Kidney (tissue), 13 donors: ENCODE measurements at regions not wholly inside any gene's neighbourhood (a gene's known extent, or its start where the extent isn't known, plus 50 kb on each side); places are given as distances from the start of the nearest gene placed in this dataset.

Source experiments
- DNase-seq, 5 donors: peaks; one replicate each; pipeline ENCODE4 v3.0.0-alpha.2; 2013 to 2020
- FAIRE-seq: peaks from 2 replicates; lab custom pipeline; 2012; peaks lifted over from hg19 to GRCh38; lab: Jason Lieb, UNC
- H3K27ac ChIP-seq, 2 donors: one replicate each; pipeline ENCODE4 v1.7.0; 2013; ENCODE audit warnings: low read depth in 2 of 2, low read length in 2 of 2, inconsistent platforms in 1 of 2
- H3K27me3 ChIP-seq: one replicate; pipeline ENCODE4 v1.7.1; 2013; ENCODE audit warnings: low read length, inconsistent platforms; ENCODE audit not compliant: control insufficient read depth, insufficient read depth
- H3K36me3 ChIP-seq, 3 donors: one replicate each; pipeline versions ENCODE4 v1.7.0 to v1.7.1; 2013; ENCODE audit warnings: low read length in 3 of 3, control low read depth in 1 of 3, inconsistent platforms in 1 of 3; ENCODE audit not compliant: insufficient read depth in 3 of 3, control insufficient read depth in 2 of 3
- H3K4me1 ChIP-seq, 3 donors: one replicate each; pipeline versions ENCODE4 v1.7.0 to v1.7.1; 2013; ENCODE audit warnings: low read length in 3 of 3, inconsistent platforms in 1 of 3, low read depth in 1 of 3; ENCODE audit not compliant: control insufficient read depth in 2 of 3, insufficient read depth in 2 of 3
- H3K4me3 ChIP-seq, 3 donors: one replicate each; pipeline versions ENCODE4 v1.7.0 to v1.8.1; 2013; ENCODE audit warnings: low read length in 3 of 3, control low read depth in 1 of 3, inconsistent platforms in 1 of 3
- H3K9ac ChIP-seq, 3 donors: one replicate each; pipeline versions ENCODE4 v1.7.0 to v1.7.1; 2013; ENCODE audit warnings: low read length in 3 of 3, control low read depth in 1 of 3, inconsistent platforms in 1 of 3
- H3K9me3 ChIP-seq, 3 donors: one replicate each; pipeline versions ENCODE4 v1.7.0 to v1.7.1; 2013; ENCODE audit warnings: low read length in 3 of 3, control low read depth in 1 of 3, inconsistent platforms in 1 of 3; ENCODE audit not compliant: control insufficient read depth in 2 of 3, insufficient read depth in 1 of 3
- intact Hi-C: fragments of 100-400 bp; cut with DNase I; formaldehyde crosslinking; loops from one replicate; pipeline ENCODE4 v1.11.1; 2022
- TF ChIP-seq, protein P1 (sequence below): IDR thresholded peaks from 3 replicates; pipeline ENCODE4 v1.5.1; 2012; ENCODE audit warnings: mild to moderate bottlenecking, moderate library complexity, borderline replicate concordance; ENCODE audit not compliant: insufficient read depth; ENCODE audit errors: extremely low read depth
- donor health status: control.
- donor health status: control.
- donor health status: control.
- donor health status: control.
- donor health status: control.
- donor health status: DM: yes; HTN: yes; CAD: no.
- donor health status: Normal renal cell carcinoma (clear cell type).

DNA sequence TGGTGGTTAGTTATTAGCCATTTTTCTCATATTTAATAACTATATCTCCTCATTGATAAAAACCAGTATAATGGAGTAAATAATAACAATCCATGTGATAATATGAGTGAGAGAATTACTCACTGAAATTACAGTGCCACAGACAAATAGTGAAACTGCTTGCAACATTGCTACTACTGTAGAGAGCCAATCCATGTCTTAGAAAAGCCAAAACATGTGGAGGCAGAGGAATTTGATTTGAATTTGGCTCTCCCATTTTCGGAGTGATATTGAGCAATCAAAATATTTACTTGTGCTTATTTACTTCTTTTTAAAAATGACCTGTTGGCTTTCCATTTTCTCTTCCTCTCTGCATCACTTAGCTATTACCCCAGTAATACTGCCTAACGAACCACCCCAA, 288.3 kb upstream of the TCF4 start:
- no peaks in the 10 kb centered on the region for H3K27me3 ChIP-seq
- no peaks in the 10 kb centered on the region for H3K9me3 ChIP-seq
- no peak overlapping the region for H3K9ac ChIP-seq
- DNase-seq: no peak
- no peak overlapping the region for H3K4me3 ChIP-seq
- intact Hi-C loops: no loop called here
- H3K27ac ChIP-seq: no peak overlapping the region
- H3K36me3 ChIP-seq: no peaks in the 10 kb centered on the region
- FAIRE-seq: no peak
- no peaks in the 10 kb centered on the region for H3K4me1 ChIP-seq
- TF ChIP-seq, protein P1, sequence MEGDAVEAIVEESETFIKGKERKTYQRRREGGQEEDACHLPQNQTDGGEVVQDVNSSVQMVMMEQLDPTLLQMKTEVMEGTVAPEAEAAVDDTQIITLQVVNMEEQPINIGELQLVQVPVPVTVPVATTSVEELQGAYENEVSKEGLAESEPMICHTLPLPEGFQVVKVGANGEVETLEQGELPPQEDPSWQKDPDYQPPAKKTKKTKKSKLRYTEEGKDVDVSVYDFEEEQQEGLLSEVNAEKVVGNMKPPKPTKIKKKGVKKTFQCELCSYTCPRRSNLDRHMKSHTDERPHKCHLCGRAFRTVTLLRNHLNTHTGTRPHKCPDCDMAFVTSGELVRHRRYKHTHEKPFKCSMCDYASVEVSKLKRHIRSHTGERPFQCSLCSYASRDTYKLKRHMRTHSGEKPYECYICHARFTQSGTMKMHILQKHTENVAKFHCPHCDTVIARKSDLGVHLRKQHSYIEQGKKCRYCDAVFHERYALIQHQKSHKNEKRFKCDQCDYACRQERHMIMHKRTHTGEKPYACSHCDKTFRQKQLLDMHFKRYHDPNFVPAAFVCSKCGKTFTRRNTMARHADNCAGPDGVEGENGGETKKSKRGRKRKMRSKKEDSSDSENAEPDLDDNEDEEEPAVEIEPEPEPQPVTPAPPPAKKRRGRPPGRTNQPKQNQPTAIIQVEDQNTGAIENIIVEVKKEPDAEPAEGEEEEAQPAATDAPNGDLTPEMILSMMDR: no peak

DNA sequence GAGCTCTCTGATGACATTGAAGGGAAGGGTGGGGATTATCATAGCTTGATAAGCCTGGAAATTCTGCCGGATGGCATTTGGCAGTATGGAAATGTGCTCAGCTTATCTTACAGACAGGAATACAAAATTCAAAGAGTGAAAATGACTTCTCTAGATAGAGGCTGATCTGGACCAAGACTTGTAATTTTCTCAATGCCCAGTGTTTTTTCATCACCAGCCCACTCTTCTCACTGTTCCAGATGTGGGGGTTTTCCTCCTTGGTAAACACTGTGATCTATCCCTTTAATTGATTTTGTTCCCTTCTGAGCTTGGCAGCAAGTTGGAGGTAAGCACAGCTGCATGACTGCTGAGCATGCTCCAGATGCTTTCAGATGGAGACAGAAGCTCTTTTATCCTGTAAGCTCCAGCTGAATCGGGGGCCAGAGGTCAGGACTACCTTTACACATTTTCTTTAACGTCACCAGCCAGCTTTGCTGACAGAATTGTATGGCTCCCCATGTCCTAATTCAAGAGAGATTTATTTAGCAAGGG, 287.4 kb upstream of the TCF4 start:
- no peak overlapping the region for H3K9ac ChIP-seq
- H3K9me3 ChIP-seq: no peaks in the 10 kb centered on the region
- intact Hi-C loops: no loop called here
- DNase-seq (no peak), FAIRE-seq (no peak)
- H3K4me1 ChIP-seq: no peaks in the 10 kb centered on the region
- H3K36me3 ChIP-seq: no peaks in the 10 kb centered on the region
- no peaks in the 10 kb centered on the region for H3K27me3 ChIP-seq
- TF ChIP-seq, protein P1: no peak
- H3K27ac ChIP-seq: no peak overlapping the region
- no peak overlapping the region for H3K4me3 ChIP-seq

DNA sequence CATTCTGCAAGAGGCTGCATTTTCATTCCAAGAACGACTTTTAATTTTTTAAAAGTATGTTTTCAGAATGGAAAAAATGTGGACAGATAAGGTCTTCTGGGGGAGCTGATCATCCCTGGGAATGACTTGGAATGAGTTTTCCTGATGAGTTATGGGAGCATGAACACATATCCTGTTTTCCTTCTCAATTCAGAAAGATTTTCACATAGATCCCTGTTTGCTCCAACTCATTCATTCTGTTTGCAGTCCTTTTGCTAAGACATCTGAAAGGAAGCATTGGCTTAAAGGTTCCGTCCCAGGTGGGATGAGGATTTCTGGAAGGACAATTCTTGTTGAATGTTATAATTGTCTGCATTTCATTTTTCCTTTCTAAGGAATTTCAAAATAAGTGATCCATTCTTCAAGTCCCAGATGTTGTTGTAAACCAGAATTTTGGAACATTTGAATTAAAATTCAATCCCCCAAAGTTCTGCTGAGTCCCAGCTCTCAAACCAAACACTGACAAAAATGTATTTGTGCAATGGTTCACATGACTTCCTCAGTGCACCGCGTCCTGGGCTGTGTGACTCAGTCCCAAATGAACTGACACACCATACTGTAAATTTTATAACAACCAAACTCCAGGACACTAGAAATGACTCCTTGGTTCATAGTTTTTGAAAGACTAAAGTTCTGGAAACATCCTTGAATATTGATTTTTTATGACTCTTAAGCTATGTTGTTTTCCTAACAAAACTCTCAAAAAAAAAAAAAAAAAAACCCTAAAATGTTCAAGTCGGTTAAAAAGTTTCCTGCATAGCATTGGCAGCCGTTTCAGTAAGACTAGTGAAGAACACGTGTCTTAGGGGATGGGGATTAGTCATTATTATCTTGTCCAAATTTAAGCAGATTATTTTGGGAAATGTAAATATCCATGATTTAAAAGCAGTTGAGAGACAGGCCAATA, 281.8 kb upstream of the TCF4 start:
- H3K27ac ChIP-seq: no peak overlapping the region
- H3K27me3 ChIP-seq: no peaks in the 10 kb centered on the region
- H3K4me1 ChIP-seq: no peaks in the 10 kb centered on the region
- H3K9me3 ChIP-seq: no peaks in the 10 kb centered on the region
- no peak overlapping the region for H3K4me3 ChIP-seq
- intact Hi-C loops: no loop called here
- TF ChIP-seq, protein P1: no peak
- no peak overlapping the region for H3K9ac ChIP-seq
- FAIRE-seq (no peak), DNase-seq (no peak)
- no peaks in the 10 kb centered on the region for H3K36me3 ChIP-seq
